ENCODE measurements at regions not wholly inside any gene's neighbourhood (a gene's known extent, or its start where the extent isn't known, plus 50 kb on each side); places are given as distances from the start of the nearest gene placed in this dataset.

DNA sequence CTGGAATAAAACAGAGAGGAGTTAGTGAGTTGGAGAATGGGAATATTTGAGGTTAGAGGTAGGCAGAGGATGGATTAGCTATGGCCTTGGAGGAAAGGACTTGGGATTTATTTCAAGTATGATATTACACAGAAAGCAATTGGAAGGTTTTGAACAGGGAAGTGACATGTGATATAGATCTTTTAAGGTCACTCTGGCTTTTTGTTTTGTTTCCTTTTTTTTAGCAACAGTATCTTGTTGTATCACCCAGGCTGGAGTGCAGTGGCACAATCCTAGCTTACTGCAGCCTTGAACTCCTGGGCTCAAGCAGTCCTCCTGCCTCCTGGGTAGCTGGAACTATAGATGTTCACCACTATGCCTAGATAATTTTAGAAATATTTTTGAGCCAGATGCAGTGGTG is 190.3 kb downstream of the UTRN start:
- no peak for DNase-seq
- intact Hi-C loops (cut with DNase I; ENCODE audit: low total_unique reads), result no loop called here
- Histone ChIP-seq H3K4me3 (no peak overlapping the region), H3K27ac (no peak overlapping the region), H3K36me3 (peaks cover 32 to 65% (median 58%) of the 10 kb centered on the region in 4 donors), H3K27me3 (no peaks in the 10 kb centered on the region), H3K9me3 (no peaks in the 10 kb centered on the region), H3K4me1 (no peaks in the 10 kb centered on the region)
- TF ChIP-seq EP300 (IDR thresholded peaks at IDR 0.05) (no peak), POLR2AphosphoS5 (IDR thresholded peaks at IDR 0.05) (no peak), CTCF (IDR thresholded peaks at IDR 0.05) (no peak), POLR2A (IDR thresholded peaks at IDR 0.05) (no peak)

- no peak for DNase-seq
- H3K27ac ChIP-seq, result no peak overlapping the region
- peaks cover 33 to 71% (median 58%) of the 10 kb centered on the region in 4 donors for H3K36me3 ChIP-seq
- WGBS, 5 donors, result 91 to 97% (median 93%) methylated on average over 3 of the region's 3 CpGs
- TF ChIP-seq CTCF (IDR thresholded peaks at IDR 0.05), result no peak
- no peak for TF ChIP-seq POLR2AphosphoS5 (IDR thresholded peaks at IDR 0.05)
- TF ChIP-seq POLR2A (IDR thresholded peaks at IDR 0.05), result no peak
- TF ChIP-seq EP300 (IDR thresholded peaks at IDR 0.05), result no peak
- no peaks in the 10 kb centered on the region for H3K9me3 ChIP-seq
- no peaks in the 10 kb centered on the region for H3K4me1 ChIP-seq
- intact Hi-C loops (cut with DNase I; ENCODE audit: low total_unique reads), result no loop called here
- H3K4me3 ChIP-seq, result no peak overlapping the region
- no peaks in the 10 kb centered on the region for H3K27me3 ChIP-seq
These were observed 191.2 kb downstream of the UTRN start for GRCh38 chr6:144476286-144476685.

- H3K27ac ChIP-seq, result no peak overlapping the region
- H3K4me3 ChIP-seq, result no peak overlapping the region
- DNase-seq, result no peak
- H3K36me3 ChIP-seq, result peaks cover 33 to 65% (median 51%) of the 10 kb centered on the region in 4 donors
- H3K9me3 ChIP-seq, result no peaks in the 10 kb centered on the region
- no peaks in the 10 kb centered on the region for H3K4me1 ChIP-seq
- WGBS, 5 donors, result 80 to 96% (median 91%) methylated on average over 1 of the region's 1 CpG
- H3K27me3 ChIP-seq, result no peaks in the 10 kb centered on the region
- intact Hi-C loops (cut with DNase I; ENCODE audit: low total_unique reads), result no loop called here
- TF ChIP-seq POLR2AphosphoS5 (IDR thresholded peaks at IDR 0.05) (no peak), CTCF (IDR thresholded peaks at IDR 0.05) (no peak), POLR2A (IDR thresholded peaks at IDR 0.05) (no peak), EP300 (IDR thresholded peaks at IDR 0.05) (no peak)
These were observed 192.3 kb downstream of the UTRN start for GRCh38 chr6:144477396-144477795.

DNA sequence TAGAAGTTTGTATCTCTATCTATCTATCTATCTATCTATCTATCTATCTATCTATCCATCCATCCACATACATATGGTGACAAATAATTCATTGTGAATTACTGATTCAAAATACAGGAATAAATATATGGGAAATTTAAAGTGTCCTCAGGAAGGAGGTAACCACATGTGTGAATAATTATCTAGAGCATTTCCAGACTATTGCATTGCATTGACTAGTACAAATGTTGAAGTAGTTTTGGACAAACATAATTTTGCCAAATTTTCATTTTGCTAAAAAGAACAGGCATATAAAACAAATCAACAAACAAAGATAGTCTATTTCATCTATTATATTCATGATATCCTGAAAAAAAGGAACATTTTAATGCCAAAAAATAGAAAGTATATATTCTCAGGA is 192.7 kb downstream of the UTRN start:
- Histone ChIP-seq H3K9me3 (no peaks in the 10 kb centered on the region), H3K27me3 (no peaks in the 10 kb centered on the region), H3K4me1 (no peaks in the 10 kb centered on the region), H3K36me3 (peaks cover 33 to 63% (median 49%) of the 10 kb centered on the region in 4 donors), H3K27ac (no peak overlapping the region), H3K4me3 (no peak overlapping the region)
- no peak for DNase-seq
- intact Hi-C loops (cut with DNase I; ENCODE audit: low total_unique reads), result no loop called here
- TF ChIP-seq POLR2A (IDR thresholded peaks at IDR 0.05) (no peak), CTCF (IDR thresholded peaks at IDR 0.05) (no peak), POLR2AphosphoS5 (IDR thresholded peaks at IDR 0.05) (no peak), EP300 (IDR thresholded peaks at IDR 0.05) (no peak)
